Progenitor cell of endocrine pancreas (in vitro differentiated cells): ENCODE measurements at regions not wholly inside any gene's neighbourhood (a gene's known extent, or its start where the extent isn't known, plus 50 kb on each side); places are given as distances from the start of the nearest gene placed in this dataset.

Source experiments
- DNase-seq: peaks from one replicate; pipeline ENCODE4 v3.0.0; 2021; ENCODE audit warnings: low spot score; ENCODE audit not compliant: unreplicated experiment
- H3K27ac Mint-ChIP-seq: 2 replicates; pipeline ENCODE4 v1.8.0; 2021; ENCODE audit warnings: mild to moderate bottlenecking, moderate library complexity, mixed read lengths
- H3K27me3 Mint-ChIP-seq: 2 replicates; pipeline ENCODE4 v1.8.0; 2021; ENCODE audit warnings: mixed read lengths
- H3K36me3 Mint-ChIP-seq: 2 replicates; pipeline ENCODE4 v1.8.0; 2022; ENCODE audit warnings: mixed read lengths; ENCODE audit not compliant: insufficient read depth
- H3K4me1 Mint-ChIP-seq: 2 replicates; pipeline ENCODE4 v1.8.0; 2021; ENCODE audit warnings: low read depth, mixed read lengths
- H3K4me3 Mint-ChIP-seq: 2 replicates; pipeline ENCODE4 v1.8.0; 2021; ENCODE audit warnings: low read depth, mild to moderate bottlenecking, moderate library complexity, mixed read lengths
- H3K9me3 Mint-ChIP-seq: 2 replicates; pipeline ENCODE4 v1.8.0; 2021; ENCODE audit warnings: low read depth, mixed read lengths
- TF ChIP-seq, protein P1 (sequence below): fragments of 200-600 bp; sonication (generic); IDR thresholded peaks from one replicate; pipeline ENCODE4 v1.5.0; 2021; ENCODE audit warnings: antibody characterized with exemption, mild to moderate bottlenecking; ENCODE audit not compliant: unreplicated experiment

GRCh38 chr9:13432904-13433303, 153.4 kb upstream of the MPDZ start:
- no peak for DNase-seq
- H3K27ac Mint-ChIP-seq, result no peak overlapping the region

GRCh38 chr9:13431692-13432091, 152.2 kb upstream of the MPDZ start:
- TF ChIP-seq, protein P1, sequence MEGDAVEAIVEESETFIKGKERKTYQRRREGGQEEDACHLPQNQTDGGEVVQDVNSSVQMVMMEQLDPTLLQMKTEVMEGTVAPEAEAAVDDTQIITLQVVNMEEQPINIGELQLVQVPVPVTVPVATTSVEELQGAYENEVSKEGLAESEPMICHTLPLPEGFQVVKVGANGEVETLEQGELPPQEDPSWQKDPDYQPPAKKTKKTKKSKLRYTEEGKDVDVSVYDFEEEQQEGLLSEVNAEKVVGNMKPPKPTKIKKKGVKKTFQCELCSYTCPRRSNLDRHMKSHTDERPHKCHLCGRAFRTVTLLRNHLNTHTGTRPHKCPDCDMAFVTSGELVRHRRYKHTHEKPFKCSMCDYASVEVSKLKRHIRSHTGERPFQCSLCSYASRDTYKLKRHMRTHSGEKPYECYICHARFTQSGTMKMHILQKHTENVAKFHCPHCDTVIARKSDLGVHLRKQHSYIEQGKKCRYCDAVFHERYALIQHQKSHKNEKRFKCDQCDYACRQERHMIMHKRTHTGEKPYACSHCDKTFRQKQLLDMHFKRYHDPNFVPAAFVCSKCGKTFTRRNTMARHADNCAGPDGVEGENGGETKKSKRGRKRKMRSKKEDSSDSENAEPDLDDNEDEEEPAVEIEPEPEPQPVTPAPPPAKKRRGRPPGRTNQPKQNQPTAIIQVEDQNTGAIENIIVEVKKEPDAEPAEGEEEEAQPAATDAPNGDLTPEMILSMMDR, result no peak
- no peaks in the 10 kb centered on the region for H3K9me3 Mint-ChIP-seq
- H3K27ac Mint-ChIP-seq, result no peak overlapping the region
- no peaks in the 10 kb centered on the region for H3K36me3 Mint-ChIP-seq
- no peak for DNase-seq
- H3K4me3 Mint-ChIP-seq, result no peak overlapping the region
- peaks cover 7% of the 10 kb centered on the region for H3K4me1 Mint-ChIP-seq
- peaks cover 20% of the 10 kb centered on the region for H3K27me3 Mint-ChIP-seq

More at GRCh38 chr9:13432904-13433303, 153.4 kb upstream of the MPDZ start:
- TF ChIP-seq, protein P1, result no peak
- Mint-ChIP-seq H3K4me3 (no peak overlapping the region), H3K4me1 (peaks cover 7% of the 10 kb centered on the region), H3K27me3 (peaks cover 20% of the 10 kb centered on the region), H3K9me3 (no peaks in the 10 kb centered on the region), H3K36me3 (no peaks in the 10 kb centered on the region)

GRCh38 chr9:13431222-13431536, 151.7 kb upstream of the MPDZ start:
- no peaks in the 10 kb centered on the region for H3K36me3 Mint-ChIP-seq
- H3K4me3 Mint-ChIP-seq, result no peak overlapping the region
- TF ChIP-seq, protein P1, result no peak
- peaks cover 7% of the 10 kb centered on the region for H3K4me1 Mint-ChIP-seq
- no peaks in the 10 kb centered on the region for H3K9me3 Mint-ChIP-seq
- DNase-seq, result no peak
- peak overlapping the region; percentile 31 for H3K27ac Mint-ChIP-seq
- H3K27me3 Mint-ChIP-seq, result peaks cover 20% of the 10 kb centered on the region

DNA sequence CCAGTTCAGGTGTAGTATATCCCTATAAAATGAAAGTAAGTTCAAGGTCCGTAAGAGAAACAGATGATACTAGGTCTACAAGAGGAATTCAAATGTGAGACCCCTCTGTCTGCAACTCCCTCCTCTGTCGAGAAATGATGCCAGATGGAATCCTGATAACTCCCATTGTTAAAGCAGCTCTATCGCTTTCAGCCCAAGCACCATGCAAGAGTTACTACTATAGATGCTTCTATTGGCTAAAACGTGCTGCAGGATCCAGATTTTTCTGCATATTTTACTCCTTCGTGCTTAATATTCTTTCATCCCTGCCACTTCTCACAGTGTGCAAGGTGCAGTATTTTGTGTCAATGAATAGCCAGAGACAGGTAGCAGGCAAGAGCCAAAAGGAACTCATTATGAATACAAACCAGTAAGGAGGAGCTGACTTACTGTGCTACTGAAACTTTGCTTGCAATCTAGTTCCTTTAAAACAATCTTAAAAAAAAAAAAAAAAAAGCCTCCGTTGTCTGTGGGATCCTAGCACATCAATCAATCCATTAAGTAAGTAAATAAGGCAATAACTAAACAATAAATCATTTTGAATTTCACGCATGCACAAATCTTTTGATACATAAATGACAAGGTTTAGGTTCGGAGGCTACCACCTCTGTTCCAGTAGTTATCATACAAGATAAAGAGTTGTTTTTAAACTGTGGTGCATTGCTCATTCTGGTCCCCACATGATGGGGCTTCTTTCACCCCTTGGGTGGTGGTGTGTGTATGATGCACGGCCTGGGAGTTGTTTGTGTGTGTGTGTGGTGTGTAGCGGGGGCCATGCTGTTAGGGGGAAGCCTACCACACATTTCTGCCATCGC, 151.1 kb upstream of the MPDZ start:
- peak overlapping the region; percentile 31 for H3K27ac Mint-ChIP-seq
- peaks cover 7% of the 10 kb centered on the region for H3K4me1 Mint-ChIP-seq
- peaks cover 17% of the 10 kb centered on the region for H3K27me3 Mint-ChIP-seq
- H3K36me3 Mint-ChIP-seq, result no peaks in the 10 kb centered on the region
- TF ChIP-seq, protein P1, result no peak
- H3K4me3 Mint-ChIP-seq, result no peak overlapping the region
- H3K9me3 Mint-ChIP-seq, result no peaks in the 10 kb centered on the region
- no peak for DNase-seq

DNA sequence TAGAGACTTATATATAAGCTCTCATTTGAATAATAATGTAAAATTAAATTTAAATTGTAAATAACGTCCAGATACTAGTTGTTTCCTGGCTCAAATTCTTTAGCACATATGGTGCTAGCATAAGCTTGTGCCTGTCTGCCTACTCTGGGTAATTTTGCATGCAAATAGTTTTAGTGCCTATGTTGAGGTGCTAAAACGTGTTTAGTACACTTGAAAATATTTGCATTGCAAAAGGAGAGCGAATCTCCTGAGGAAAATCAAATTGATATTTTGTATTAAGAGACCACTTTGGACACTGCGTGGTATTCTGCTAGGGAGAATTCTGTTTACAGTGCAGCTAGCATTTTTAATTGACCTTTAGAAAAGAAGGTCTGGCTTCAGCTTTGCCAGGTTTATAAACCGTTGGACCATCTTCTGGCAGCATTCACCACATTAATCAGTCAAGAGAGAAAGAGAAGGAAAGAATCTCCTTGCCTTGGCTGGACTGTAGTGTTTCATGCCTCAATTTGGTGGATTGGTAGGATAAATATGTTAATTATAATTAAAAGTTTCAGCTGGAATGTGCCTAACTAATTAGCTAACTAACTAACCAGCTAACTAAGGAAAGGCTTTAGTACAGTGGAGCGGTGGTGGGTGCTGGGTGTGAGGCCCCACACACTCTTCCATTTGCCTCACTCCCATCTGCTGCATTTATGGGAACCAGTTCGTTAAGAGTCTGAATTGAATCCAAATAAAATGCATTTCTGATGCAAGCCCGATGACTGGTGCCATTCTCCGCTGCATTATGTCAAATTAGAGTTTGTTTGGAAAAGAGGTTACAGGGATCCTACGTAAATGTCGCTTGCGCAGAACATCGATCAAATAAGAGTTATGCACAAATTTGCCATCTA, 150.1 kb upstream of the MPDZ start:
- Mint-ChIP-seq H3K27ac (no peak overlapping the region), H3K27me3 (peaks cover 17% of the 10 kb centered on the region), H3K4me3 (no peak overlapping the region)

More for the DNA sequence above, 150.1 kb upstream of the MPDZ start:
- no peaks in the 10 kb centered on the region for H3K9me3 Mint-ChIP-seq
- DNase-seq, result no peak
- H3K36me3 Mint-ChIP-seq, result no peaks in the 10 kb centered on the region
- TF ChIP-seq, protein P1, result no peak
- peaks cover 3% of the 10 kb centered on the region for H3K4me1 Mint-ChIP-seq
